GM06990 (cell line): ENCODE measurements at regions not wholly inside any gene's neighbourhood (a gene's known extent, or its start where the extent isn't known, plus 50 kb on each side); places are given as distances from the start of the nearest gene placed in this dataset.

Experiments
- DNase-seq: peaks from one replicate; pipeline ENCODE4 v3.0.0-alpha.2; 2011; ENCODE audit not compliant: insufficient read length; ENCODE audit errors: extremely low read depth
- H3K27me3 ChIP-seq: replicated peaks from 2 replicates; pipeline ENCODE4 v1.6.0; 2011; ENCODE audit warnings: low read length; ENCODE audit not compliant: control insufficient read depth, insufficient read depth
- H3K36me3 ChIP-seq: 2 replicates; pipeline ENCODE4 v1.5.1; 2011; ENCODE audit warnings: low read length; ENCODE audit not compliant: control insufficient read depth, insufficient read depth
- H3K4me3 ChIP-seq: replicated peaks from 2 replicates; pipeline ENCODE4 v1.5.1; 2011; ENCODE audit warnings: low read depth, mild to moderate bottlenecking, control low read depth, low read length
- TF ChIP-seq, protein P1 (sequence below): IDR thresholded peaks from 2 replicates; pipeline ENCODE4 v1.5.1; 2011; ENCODE audit warnings: low read length, control low read depth, mild to moderate bottlenecking, inconsistent platforms; ENCODE audit not compliant: insufficient read depth, poor library complexity, severe bottlenecking

DNA sequence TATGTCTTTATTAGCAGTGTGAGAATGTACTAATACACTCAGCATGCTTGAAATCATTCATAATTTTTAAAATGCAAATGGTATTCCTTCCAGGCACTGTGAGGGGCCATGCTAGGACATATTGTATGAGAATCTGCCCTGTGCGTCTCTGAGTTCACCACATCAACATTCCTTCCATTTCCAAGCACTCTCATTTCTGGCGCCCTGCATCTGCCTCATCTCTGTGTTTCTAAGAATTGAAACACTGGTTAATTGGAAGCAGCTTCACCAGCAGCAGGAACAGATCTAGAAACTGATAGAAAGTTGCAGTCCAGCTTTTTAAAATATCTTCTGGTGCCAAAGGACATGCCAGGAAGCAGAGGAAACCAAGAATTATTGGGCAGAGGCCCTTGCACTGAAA lies 555.9 kb upstream of the DPP6 start:
- H3K27me3 ChIP-seq = no peaks in the 10 kb centered on the region
- TF ChIP-seq, protein P1, sequence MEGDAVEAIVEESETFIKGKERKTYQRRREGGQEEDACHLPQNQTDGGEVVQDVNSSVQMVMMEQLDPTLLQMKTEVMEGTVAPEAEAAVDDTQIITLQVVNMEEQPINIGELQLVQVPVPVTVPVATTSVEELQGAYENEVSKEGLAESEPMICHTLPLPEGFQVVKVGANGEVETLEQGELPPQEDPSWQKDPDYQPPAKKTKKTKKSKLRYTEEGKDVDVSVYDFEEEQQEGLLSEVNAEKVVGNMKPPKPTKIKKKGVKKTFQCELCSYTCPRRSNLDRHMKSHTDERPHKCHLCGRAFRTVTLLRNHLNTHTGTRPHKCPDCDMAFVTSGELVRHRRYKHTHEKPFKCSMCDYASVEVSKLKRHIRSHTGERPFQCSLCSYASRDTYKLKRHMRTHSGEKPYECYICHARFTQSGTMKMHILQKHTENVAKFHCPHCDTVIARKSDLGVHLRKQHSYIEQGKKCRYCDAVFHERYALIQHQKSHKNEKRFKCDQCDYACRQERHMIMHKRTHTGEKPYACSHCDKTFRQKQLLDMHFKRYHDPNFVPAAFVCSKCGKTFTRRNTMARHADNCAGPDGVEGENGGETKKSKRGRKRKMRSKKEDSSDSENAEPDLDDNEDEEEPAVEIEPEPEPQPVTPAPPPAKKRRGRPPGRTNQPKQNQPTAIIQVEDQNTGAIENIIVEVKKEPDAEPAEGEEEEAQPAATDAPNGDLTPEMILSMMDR = no peak
- DNase-seq = no peak

DNA sequence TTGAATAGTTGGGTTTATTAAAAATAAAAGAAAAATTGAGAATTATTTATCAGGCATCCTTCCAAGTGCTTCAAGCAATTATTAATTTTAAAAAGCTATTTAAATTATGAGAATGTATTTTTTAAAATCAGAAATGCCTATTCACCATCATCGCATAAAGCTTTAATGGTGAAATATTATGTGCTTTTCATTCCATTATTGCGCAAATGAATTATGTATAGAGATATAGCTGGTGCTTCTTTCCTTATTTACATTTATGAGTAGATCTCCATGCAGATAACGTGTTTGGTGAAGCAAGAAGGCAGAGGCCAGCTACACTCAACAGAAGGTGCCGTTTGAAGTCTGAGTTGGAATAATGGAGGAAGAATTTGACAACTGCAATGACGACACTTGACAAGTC lies 549.1 kb upstream of the DPP6 start:
- H3K27me3 ChIP-seq = no peaks in the 10 kb centered on the region
- H3K36me3 ChIP-seq = no peaks in the 10 kb centered on the region
- DNase-seq = no peak
- TF ChIP-seq, protein P1 = no peak
- no peak overlapping the region for H3K4me3 ChIP-seq

More for the DNA sequence above, 555.9 kb upstream of the DPP6 start:
- Histone ChIP-seq H3K36me3 (no peaks in the 10 kb centered on the region), H3K4me3 (no peak overlapping the region)

DNA sequence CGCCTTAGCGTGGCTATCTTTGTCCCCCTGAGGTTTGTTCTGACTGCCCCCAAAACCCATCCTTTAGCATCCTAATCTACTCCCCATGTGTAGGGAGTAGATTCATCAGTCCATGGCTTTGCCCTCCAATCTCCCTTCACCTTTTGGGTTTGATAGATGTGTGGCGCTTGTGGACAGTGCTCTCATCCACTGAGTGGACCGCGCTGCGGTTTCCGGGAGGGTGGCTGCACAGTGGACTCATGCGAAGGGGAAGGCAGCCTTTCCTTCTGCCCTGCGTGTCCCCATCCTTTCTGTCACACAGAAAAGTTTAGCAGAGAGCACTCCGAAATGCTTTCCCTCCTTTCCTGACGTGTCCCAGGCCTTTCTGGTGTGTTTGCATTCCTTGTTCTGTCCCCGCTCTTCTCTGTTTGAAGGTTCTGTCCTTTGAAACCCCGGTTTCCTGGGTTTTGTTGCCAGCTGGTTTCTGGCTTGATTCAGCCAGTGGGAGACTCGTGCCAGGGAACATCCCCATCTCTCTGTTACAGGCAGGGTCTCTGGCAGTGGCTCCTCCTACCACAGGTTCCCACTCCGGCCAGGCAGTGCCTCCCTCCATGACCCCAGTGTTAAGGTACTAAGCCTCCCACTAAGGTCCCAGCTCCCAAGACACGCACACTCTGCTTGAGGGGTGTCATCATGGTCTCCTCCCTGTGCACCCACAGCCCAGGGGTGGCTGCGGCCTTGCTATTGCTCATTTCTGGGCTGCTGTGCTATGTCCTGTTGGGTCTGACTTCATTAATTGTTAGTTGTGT lies 547.7 kb upstream of the DPP6 start:
- TF ChIP-seq, protein P1 = no peak
- no peak overlapping the region for H3K4me3 ChIP-seq
- no peaks in the 10 kb centered on the region for H3K36me3 ChIP-seq
- no peak for DNase-seq
- no peaks in the 10 kb centered on the region for H3K27me3 ChIP-seq

DNA sequence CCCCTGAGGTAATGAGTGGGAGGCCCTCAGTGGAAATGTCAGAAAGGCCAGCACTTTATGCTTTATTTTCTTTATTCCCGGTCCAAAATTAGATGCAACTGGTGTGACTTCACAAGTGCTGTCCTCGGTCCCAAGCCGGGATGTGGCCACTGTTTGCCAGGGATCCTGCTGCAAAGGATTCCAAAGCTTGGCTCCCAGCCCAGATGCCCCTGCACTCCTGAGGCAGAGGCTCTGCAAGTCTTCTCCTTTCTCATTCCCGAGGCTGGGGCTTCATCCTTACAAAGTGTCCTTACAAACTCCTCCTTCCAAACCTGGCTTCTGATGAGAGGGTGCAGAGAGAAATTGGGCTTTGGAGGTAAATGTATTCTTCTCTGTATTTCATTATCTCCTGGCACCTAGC lies 544.3 kb upstream of the DPP6 start:
- no peak for DNase-seq
- H3K4me3 ChIP-seq = no peak overlapping the region
- TF ChIP-seq, protein P1 = no peak
- no peaks in the 10 kb centered on the region for H3K27me3 ChIP-seq
- no peaks in the 10 kb centered on the region for H3K36me3 ChIP-seq

DNA sequence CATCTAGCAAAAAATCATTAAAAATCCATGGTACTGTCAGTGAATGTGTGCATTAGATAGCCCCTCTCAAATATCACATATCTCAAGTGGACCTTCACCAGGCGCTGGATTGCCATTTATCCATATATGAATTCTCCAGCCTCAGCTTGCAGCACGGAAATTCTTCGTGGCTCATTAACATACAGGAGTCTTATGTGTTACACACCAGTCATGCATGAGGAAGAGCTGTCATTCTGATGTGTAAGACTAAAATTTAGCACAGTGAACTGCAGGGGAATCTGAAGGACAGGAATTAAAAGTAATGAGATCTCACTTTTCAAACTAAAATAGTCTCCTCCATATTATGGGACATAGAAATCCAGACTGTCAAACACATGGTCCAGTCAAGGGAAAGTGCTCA lies 542.4 kb upstream of the DPP6 start:
- TF ChIP-seq, protein P1 = no peak
- H3K27me3 ChIP-seq = no peaks in the 10 kb centered on the region
- H3K4me3 ChIP-seq = no peak overlapping the region
- no peaks in the 10 kb centered on the region for H3K36me3 ChIP-seq
- no peak for DNase-seq
